ENCODE measurements at regions not wholly inside any gene's neighbourhood (a gene's known extent, or its start where the extent isn't known, plus 50 kb on each side); places are given as distances from the start of the nearest gene placed in this dataset.

GRCh38 chr10:83254698-83255097 is 884.6 kb upstream of the GHITM start:
- no peak overlapping the region for H3K27ac Mint-ChIP-seq (ENCODE audit: unreplicated experiment)
- no peaks in the 10 kb centered on the region for H3K36me3 ChIP-seq (ENCODE audit: insufficient read depth, low read length)
- H3K79me2 ChIP-seq (ENCODE audit: insufficient read depth, low read length), result no peaks in the 10 kb centered on the region
- TF ChIP-seq EZH2 (IDR thresholded peaks at IDR 0.05; ENCODE audit: insufficient read depth, low read length) (no peak), CTCF (IDR thresholded peaks at IDR 0.05; ENCODE audit: insufficient read depth, low read depth, low read length) (no peak)
- no peak overlapping the region for H3K9ac ChIP-seq (ENCODE audit: low read length)
- no peaks in the 10 kb centered on the region for H3K4me1 Mint-ChIP-seq (ENCODE audit: low read depth, unreplicated experiment)
- FAIRE-seq (no peak), DNase-seq (ENCODE audit: low read depth) (no peak)
- H3K4me1 ChIP-seq (ENCODE audit: insufficient read depth, low read length), result no peaks in the 10 kb centered on the region
- no peaks in the 10 kb centered on the region for H3K27me3 ChIP-seq (ENCODE audit: insufficient read depth, low read length)
- no peak overlapping the region for H2AFZ ChIP-seq (ENCODE audit: low read depth, low read length)
- H3K9me3 ChIP-seq (ENCODE audit: insufficient read depth, low read depth, low read length), result peaks cover 3% of the 10 kb centered on the region
- no peak overlapping the region for H3K27ac ChIP-seq (ENCODE audit: low read depth, low read length)
- H3K4me2 ChIP-seq (ENCODE audit: low read length), result no peak overlapping the region
- no peaks in the 10 kb centered on the region for H4K20me1 ChIP-seq (ENCODE audit: insufficient read depth, low read length)
- no peaks in the 10 kb centered on the region for H3K36me3 Mint-ChIP-seq (ENCODE audit: low read depth, unreplicated experiment)
- H3K27me3 Mint-ChIP-seq (ENCODE audit: low read depth, unreplicated experiment), result no peaks in the 10 kb centered on the region
- peaks cover 10% of the 10 kb centered on the region for H3K9me3 Mint-ChIP-seq (ENCODE audit: unreplicated experiment)
- no peak overlapping the region for H3K4me3 Mint-ChIP-seq (ENCODE audit: unreplicated experiment)
- no peak overlapping the region for H3K4me3 ChIP-seq (ENCODE audit: insufficient read depth, low read depth, low read length)

- H3K9me3 ChIP-seq (ENCODE audit: insufficient read depth, low read depth, low read length), result peaks cover 5% of the 10 kb centered on the region
- Mint-ChIP-seq H3K4me3 (ENCODE audit: unreplicated experiment) (no peak overlapping the region), H3K36me3 (ENCODE audit: low read depth, unreplicated experiment) (no peaks in the 10 kb centered on the region), H3K27me3 (ENCODE audit: low read depth, unreplicated experiment) (no peaks in the 10 kb centered on the region), H3K27ac (ENCODE audit: unreplicated experiment) (no peak overlapping the region), H3K9me3 (ENCODE audit: unreplicated experiment) (no peaks in the 10 kb centered on the region), H3K4me1 (ENCODE audit: low read depth, unreplicated experiment) (no peaks in the 10 kb centered on the region)
- H4K20me1 ChIP-seq (ENCODE audit: insufficient read depth, low read length), result no peaks in the 10 kb centered on the region
- H3K27ac ChIP-seq (ENCODE audit: low read depth, low read length), result no peak overlapping the region
- H3K9ac ChIP-seq (ENCODE audit: low read length), result no peak overlapping the region
- no peaks in the 10 kb centered on the region for H3K4me1 ChIP-seq (ENCODE audit: insufficient read depth, low read length)
- FAIRE-seq, result no peak
- TF ChIP-seq EZH2 (IDR thresholded peaks at IDR 0.05; ENCODE audit: insufficient read depth, low read length), result no peak
- TF ChIP-seq CTCF (IDR thresholded peaks at IDR 0.05; ENCODE audit: insufficient read depth, low read depth, low read length), result no peak
- no peak overlapping the region for H3K4me2 ChIP-seq (ENCODE audit: low read length)
- H2AFZ ChIP-seq (ENCODE audit: low read depth, low read length), result no peak overlapping the region
- H3K27me3 ChIP-seq (ENCODE audit: insufficient read depth, low read length), result no peaks in the 10 kb centered on the region
- H3K79me2 ChIP-seq (ENCODE audit: insufficient read depth, low read length), result no peaks in the 10 kb centered on the region
- H3K4me3 ChIP-seq (ENCODE audit: insufficient read depth, low read depth, low read length), result no peak overlapping the region
- no peaks in the 10 kb centered on the region for H3K36me3 ChIP-seq (ENCODE audit: insufficient read depth, low read length)
- DNase-seq (ENCODE audit: low read depth), result no peak
Observed at GRCh38 chr10:83262434-83262833, 876.9 kb upstream of the GHITM start.

- TF ChIP-seq EZH2 (IDR thresholded peaks at IDR 0.05; ENCODE audit: insufficient read depth, low read length) (no peak), CTCF (IDR thresholded peaks at IDR 0.05; ENCODE audit: insufficient read depth, low read depth, low read length) (peak; percentile 16)
- DNase-seq (ENCODE audit: low read depth), result no peak
- Mint-ChIP-seq H3K4me3 (ENCODE audit: unreplicated experiment) (no peak overlapping the region), H3K27me3 (ENCODE audit: low read depth, unreplicated experiment) (no peaks in the 10 kb centered on the region), H3K27ac (ENCODE audit: unreplicated experiment) (no peak overlapping the region), H3K9me3 (ENCODE audit: unreplicated experiment) (no peaks in the 10 kb centered on the region), H3K4me1 (ENCODE audit: low read depth, unreplicated experiment) (no peaks in the 10 kb centered on the region), H3K36me3 (ENCODE audit: low read depth, unreplicated experiment) (no peaks in the 10 kb centered on the region)
- H4K20me1 ChIP-seq (ENCODE audit: insufficient read depth, low read length), result no peaks in the 10 kb centered on the region
- peak overlapping the region; percentile 62 for H3K27ac ChIP-seq (ENCODE audit: low read depth, low read length)
- H2AFZ ChIP-seq (ENCODE audit: low read depth, low read length), result peak overlapping the region; percentile 49
- H3K4me2 ChIP-seq (ENCODE audit: low read length), result peak overlapping the region; percentile 46
- no peak overlapping the region for H3K4me3 ChIP-seq (ENCODE audit: insufficient read depth, low read depth, low read length)
- no peaks in the 10 kb centered on the region for H3K36me3 ChIP-seq (ENCODE audit: insufficient read depth, low read length)
- peaks cover 4% of the 10 kb centered on the region for H3K4me1 ChIP-seq (ENCODE audit: insufficient read depth, low read length)
- no peaks in the 10 kb centered on the region for H3K27me3 ChIP-seq (ENCODE audit: insufficient read depth, low read length)
- no peaks in the 10 kb centered on the region for H3K9me3 ChIP-seq (ENCODE audit: insufficient read depth, low read depth, low read length)
- H3K9ac ChIP-seq (ENCODE audit: low read length), result peak overlapping the region; percentile 49
- no peak for FAIRE-seq
- H3K79me2 ChIP-seq (ENCODE audit: insufficient read depth, low read length), result no peaks in the 10 kb centered on the region
Observed at GRCh38 chr10:83272666-83273434, 866.5 kb upstream of the GHITM start.
